Stomach smooth muscle (tissue), 2 donors: ENCODE measurements at regions not wholly inside any gene's neighbourhood (a gene's known extent, or its start where the extent isn't known, plus 50 kb on each side); places are given as distances from the start of the nearest gene placed in this dataset.
"Not testable (repeated sequence)": the region's sequence is repeated elsewhere in the genome, so short reads cannot be mapped to it uniquely, and the experiment has no call there.

ENCODE experiments used
- H3K27ac ChIP-seq: one replicate; pipeline ENCODE4 v1.7.0; 2013; ENCODE audit warnings: mild to moderate bottlenecking, low read length, inconsistent platforms
- H3K27me3 ChIP-seq, 2 donors: one replicate each; pipeline ENCODE4 v1.7.0; 2013; ENCODE audit warnings: low read length in 2 of 2; ENCODE audit not compliant: insufficient read depth in 2 of 2, control insufficient read depth in 1 of 2
- H3K36me3 ChIP-seq, 2 donors: one replicate each; pipeline ENCODE4 v1.7.0; 2013; ENCODE audit warnings: low read length in 2 of 2; ENCODE audit not compliant: control insufficient read depth in 2 of 2, insufficient read depth in 2 of 2
- H3K4me1 ChIP-seq: one replicate; pipeline ENCODE4 v1.7.0; 2013; ENCODE audit warnings: low read length; ENCODE audit not compliant: control insufficient read depth, insufficient read depth
- H3K4me3 ChIP-seq, 2 donors: one replicate each; pipeline ENCODE4 v1.7.0; 2013; ENCODE audit warnings: low read length in 2 of 2
- H3K9ac ChIP-seq, 2 donors: one replicate each; pipeline ENCODE4 v1.7.0; 2013; ENCODE audit warnings: low read length in 2 of 2, mild to moderate bottlenecking in 1 of 2
- H3K9me3 ChIP-seq, 2 donors: one replicate each; pipeline ENCODE4 v1.7.0; 2013; ENCODE audit warnings: low read length in 2 of 2; ENCODE audit not compliant: control insufficient read depth in 2 of 2
- donor health status: healthy.
- donor health status: Pancreatic carcinoma.

DNA sequence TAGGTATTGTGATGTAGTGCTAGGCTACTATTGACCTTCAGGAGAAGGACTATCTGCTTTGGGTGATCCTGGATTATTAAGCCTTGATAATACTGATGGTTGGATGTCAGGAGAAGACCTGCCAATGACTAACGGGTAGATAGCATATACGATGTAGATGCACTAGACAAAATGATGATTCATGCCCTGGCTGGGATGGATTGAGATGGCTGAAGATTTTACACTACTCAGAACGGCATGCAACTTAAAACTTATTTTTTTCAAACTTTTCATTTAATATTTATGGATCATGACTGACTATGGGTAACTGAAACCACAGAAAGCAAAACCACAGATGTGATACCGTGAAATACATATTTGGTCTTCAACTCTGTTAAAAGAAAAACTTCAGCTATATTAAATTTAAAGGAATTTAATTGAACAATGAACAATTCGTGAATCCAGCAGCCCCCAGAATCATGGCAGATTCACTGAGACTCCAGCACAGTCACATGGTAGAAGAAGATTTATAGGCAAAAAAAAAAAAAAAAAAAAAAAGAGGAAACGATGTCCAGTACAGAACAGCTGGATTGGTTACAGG is 124.6 kb upstream of the CDK13 start:
- H3K4me3 ChIP-seq: no peak overlapping the region
- H3K27ac ChIP-seq: no peak overlapping the region
- H3K9me3 ChIP-seq: no peaks in the 10 kb centered on the region
- H3K9ac ChIP-seq: no peak overlapping the region
- H3K36me3 ChIP-seq: no peaks in the 10 kb centered on the region
- no peaks in the 10 kb centered on the region for H3K4me1 ChIP-seq
- peaks cover 0 to 3% of the 10 kb centered on the region in 2 donors for H3K27me3 ChIP-seq

DNA sequence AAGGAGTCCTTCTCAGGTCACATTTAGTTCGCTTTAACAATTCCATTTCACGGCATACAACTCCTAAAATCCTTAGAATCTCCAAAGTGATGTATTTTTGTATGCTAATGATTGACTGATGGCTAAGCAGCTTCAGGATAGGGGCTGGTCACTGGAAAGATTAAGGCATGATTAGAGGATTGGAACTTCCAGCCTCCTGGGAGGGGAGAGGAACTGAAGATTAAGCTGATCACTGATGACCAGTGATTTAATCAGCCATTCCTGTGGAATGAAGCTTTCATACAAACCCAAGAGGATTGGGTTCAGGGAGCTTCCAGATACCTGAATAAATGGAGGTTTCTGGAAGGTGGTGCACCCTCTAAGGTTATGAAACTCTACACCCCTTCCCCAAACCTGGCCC is 123.9 kb upstream of the CDK13 start:
- H3K4me3 ChIP-seq: no peak overlapping the region
- peaks cover 0 to 3% of the 10 kb centered on the region in 2 donors for H3K27me3 ChIP-seq
- H3K27ac ChIP-seq: no peak overlapping the region
- no peaks in the 10 kb centered on the region for H3K9me3 ChIP-seq
- H3K9ac ChIP-seq: no peak overlapping the region
- H3K4me1 ChIP-seq: no peaks in the 10 kb centered on the region
- no peaks in the 10 kb centered on the region for H3K36me3 ChIP-seq

DNA sequence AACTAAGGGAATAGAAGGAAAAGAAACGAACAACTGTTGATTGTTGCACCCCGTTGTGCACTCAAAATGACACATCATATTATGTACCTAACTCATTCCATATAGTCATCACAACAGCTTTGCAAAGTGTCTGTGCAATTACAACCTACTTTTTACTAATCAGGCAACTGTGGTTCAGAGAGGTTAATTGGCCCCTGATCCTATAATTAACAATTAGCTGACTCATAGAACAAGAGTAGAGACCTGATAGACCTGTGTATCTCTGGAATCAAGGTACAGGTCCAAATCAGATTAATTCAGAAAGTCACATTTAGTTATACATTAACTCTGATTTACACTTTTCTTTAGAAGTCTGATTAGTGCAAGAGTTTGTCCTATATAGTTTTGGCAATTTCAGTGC is 122.5 kb upstream of the CDK13 start:
- H3K4me3 ChIP-seq: no peak overlapping the region
- H3K4me1 ChIP-seq: no peaks in the 10 kb centered on the region
- no peak overlapping the region for H3K9ac ChIP-seq
- no peaks in the 10 kb centered on the region for H3K9me3 ChIP-seq
- peaks cover 0 to 4% of the 10 kb centered on the region in 2 donors for H3K27me3 ChIP-seq
- H3K36me3 ChIP-seq: no peaks in the 10 kb centered on the region
- H3K27ac ChIP-seq: no peak overlapping the region

DNA sequence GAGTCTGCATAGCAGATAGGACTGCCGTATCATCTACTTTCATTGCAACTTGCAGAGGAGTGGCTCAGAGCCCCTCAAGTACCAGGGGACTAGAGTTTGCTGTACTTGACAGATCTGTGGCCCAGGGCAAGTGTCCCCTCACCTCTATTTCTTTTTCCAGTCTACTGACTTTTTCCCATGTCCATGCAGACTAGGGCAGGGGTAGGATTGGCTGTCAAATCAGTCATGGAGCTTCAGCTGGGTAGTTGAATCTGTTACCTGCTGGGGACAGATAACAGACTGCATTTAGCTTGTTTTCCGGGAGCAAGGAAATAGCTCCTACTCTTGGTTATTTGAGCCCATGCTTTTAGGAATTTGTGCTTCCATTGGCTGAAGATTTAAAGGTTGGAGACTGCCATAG is 121.0 kb upstream of the CDK13 start:
- Histone ChIP-seq H3K4me3 (no peak overlapping the region), H3K4me1 (no peaks in the 10 kb centered on the region), H3K27ac (no peak overlapping the region), H3K27me3 (peaks cover 0 to 5% of the 10 kb centered on the region in 2 donors), H3K36me3 (no peaks in the 10 kb centered on the region), H3K9ac (no peak overlapping the region), H3K9me3 (no peaks in the 10 kb centered on the region)

DNA sequence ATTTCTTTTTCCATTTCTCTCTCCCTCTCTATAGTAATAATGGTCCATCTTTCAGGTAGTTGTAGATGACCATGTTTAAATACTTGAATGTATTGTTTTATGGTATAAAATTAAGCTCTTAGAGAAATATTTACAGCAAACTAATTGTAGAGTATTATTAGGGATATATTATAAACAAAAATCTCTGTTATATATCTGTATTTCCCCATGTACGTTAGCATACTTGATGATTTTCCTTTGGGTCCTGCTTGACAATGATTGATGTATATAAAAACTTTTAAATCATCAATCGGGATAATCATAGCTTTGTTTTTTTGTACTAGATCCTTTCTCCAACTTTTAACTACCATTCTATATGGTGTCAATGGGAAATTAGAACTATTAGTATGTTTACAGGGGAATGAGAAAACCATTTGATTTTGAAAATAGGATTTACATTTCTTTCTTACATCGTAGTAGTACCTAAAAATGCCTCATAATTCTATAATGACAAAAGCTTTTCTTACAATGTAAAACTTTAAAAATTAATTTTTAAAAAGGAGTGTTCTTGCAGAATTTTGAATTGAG is 117.5 kb upstream of the CDK13 start:
- no peak overlapping the region for H3K4me3 ChIP-seq
- no peak overlapping the region for H3K9ac ChIP-seq
- no peak overlapping the region for H3K27ac ChIP-seq
- peaks cover 0 to 2% of the 10 kb centered on the region in 2 donors for H3K27me3 ChIP-seq
- H3K4me1 ChIP-seq: no peaks in the 10 kb centered on the region
- H3K9me3 ChIP-seq: no peaks in the 10 kb centered on the region
- H3K36me3 ChIP-seq: no peaks in the 10 kb centered on the region

- H3K9ac ChIP-seq: not testable (repeated sequence)
Measured at GRCh38 chr7:39833180-39833799, 116.8 kb upstream of the CDK13 start.

DNA sequence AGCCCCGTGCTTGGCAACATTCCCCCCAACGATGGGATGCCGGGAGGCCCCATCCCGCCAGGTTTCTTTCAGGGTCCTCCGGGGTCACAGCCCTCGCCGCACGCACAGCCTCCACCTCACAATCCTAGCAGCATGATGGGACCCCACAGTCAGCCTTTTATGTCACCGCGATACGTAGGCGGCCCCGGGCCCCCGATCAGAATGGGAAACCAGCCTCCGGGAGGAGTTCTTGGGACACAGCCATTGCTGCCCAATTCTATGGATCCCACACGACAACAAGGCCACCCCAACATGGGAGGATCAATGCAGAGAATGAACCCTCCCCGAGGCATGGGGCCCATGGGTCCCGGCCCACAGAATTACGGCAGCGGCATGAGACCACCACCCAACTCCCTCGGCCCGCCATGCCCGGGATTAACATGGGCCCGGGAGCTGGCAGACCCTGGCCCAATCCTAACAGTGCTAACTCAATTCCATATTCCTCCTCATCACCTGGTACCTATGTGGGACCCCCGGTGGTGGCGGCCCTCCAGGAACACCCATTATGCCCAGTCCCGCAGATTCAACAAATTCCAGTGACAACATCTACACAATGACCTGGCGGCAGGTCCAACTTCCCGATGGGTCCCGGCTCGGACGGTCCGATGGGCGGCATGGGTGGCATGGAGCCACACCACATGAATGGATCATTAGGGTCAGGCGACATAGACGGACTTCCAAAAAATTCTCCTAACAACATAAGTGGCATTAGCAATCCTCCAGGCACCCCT is 116.0 kb upstream of the CDK13 start:
- not testable (repeated sequence) for H3K4me1 ChIP-seq, H3K9ac ChIP-seq, H3K36me3 ChIP-seq, H3K27me3 ChIP-seq, H3K9me3 ChIP-seq, H3K27ac ChIP-seq
- peak overlapping the region; percentile 52 to 59 for H3K4me3 ChIP-seq

More at GRCh38 chr7:39833180-39833799, 116.8 kb upstream of the CDK13 start:
- H3K27me3 ChIP-seq, H3K4me1 ChIP-seq, H3K9me3 ChIP-seq, H3K27ac ChIP-seq, H3K36me3 ChIP-seq: not testable (repeated sequence)
- peak overlapping the region; percentile 52 to 59 for H3K4me3 ChIP-seq

DNA sequence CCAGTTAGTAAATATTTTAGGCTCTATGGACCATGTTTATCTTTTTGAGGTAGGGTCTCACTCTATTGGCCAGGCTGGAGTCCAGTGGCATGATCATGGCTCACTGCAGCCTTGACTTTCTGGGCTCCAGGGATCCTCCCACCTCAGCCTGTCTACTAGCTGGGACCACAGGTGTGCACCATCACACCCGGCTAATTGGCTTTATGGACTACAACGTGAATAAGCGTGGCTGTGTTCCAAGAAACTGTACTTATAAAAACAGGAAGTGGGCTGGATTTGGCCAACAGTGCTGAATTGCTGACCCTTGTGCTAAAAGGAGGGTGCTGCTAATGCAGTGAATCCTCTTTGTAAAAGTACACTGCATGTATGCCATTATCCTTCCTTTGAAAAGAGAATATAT is 111.7 kb upstream of the CDK13 start:
- H3K27me3 ChIP-seq: no peaks in the 10 kb centered on the region
- no peak overlapping the region for H3K27ac ChIP-seq
- H3K36me3 ChIP-seq: no peaks in the 10 kb centered on the region
- no peaks in the 10 kb centered on the region for H3K9me3 ChIP-seq
- H3K4me3 ChIP-seq: no peak overlapping the region
- H3K9ac ChIP-seq: no peak overlapping the region
- no peaks in the 10 kb centered on the region for H3K4me1 ChIP-seq

GRCh38 chr7:39845006-39845405 is 105.0 kb upstream of the CDK13 start:
- H3K27ac ChIP-seq: no peak overlapping the region
- H3K36me3 ChIP-seq: no peaks in the 10 kb centered on the region
- H3K4me1 ChIP-seq: no peaks in the 10 kb centered on the region
- H3K4me3 ChIP-seq: no peak overlapping the region
- H3K9me3 ChIP-seq: no peaks in the 10 kb centered on the region
- H3K9ac ChIP-seq: no peak overlapping the region
- no peaks in the 10 kb centered on the region for H3K27me3 ChIP-seq

DNA sequence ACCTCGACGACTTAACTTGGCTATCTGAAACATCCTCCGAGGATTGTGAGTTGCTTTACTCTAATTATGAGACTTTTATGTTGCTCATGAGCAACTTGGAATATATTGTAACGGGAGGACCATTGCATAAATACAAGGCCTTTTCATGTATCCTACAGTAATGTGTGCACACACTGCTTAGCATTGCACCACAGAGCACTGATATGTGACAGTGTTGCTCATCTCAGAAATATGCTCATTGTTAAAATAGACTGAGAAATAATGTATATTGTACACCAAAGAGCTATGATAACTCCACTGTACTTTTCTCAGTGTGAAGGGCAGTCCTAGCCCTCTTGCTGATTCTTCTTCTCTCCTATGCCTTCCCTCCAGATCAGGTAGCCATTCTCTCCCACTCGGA is 102.8 kb upstream of the CDK13 start:
- Histone ChIP-seq H3K27ac (no peak overlapping the region), H3K4me1 (no peaks in the 10 kb centered on the region), H3K36me3 (no peaks in the 10 kb centered on the region), H3K9ac (no peak overlapping the region), H3K27me3 (no peaks in the 10 kb centered on the region), H3K4me3 (no peak overlapping the region), H3K9me3 (no peaks in the 10 kb centered on the region)
